ENCODE measurements at regions not wholly inside any gene's neighbourhood (a gene's known extent, or its start where the extent isn't known, plus 50 kb on each side); places are given as distances from the start of the nearest gene placed in this dataset.

DNA sequence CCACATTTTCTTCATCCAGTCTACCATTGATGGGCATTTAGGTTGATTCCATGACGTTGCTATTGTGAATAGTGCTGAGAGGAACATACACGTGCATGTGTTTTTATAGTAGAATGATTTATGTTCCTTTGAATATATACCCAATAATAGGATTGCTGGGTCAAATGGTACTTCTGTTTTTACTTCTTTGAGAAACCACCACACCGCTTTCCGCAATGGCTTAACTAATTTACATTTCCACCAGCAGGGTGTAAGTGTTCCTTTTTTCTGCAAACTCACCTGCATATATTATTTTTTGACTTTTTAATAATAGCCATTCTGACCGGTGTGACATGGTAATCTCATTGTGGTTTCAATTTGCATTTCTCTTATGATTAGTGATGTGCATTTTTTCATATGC lies 82.2 kb upstream of the RFX3 start (continued):
- TF ChIP-seq, protein P1, sequence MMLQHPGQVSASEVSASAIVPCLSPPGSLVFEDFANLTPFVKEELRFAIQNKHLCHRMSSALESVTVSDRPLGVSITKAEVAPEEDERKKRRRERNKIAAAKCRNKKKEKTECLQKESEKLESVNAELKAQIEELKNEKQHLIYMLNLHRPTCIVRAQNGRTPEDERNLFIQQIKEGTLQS (IDR thresholded peaks at IDR 0.05; ENCODE audit: borderline replicate concordance, extremely low read depth, low read depth, low read length): no peak
- TF ChIP-seq GABPA (IDR thresholded peaks at IDR 0.05; ENCODE audit: low read depth) (no peak), BHLHE40 (IDR thresholded peaks at IDR 0.05; ENCODE audit: borderline replicate concordance in 1 of 2, low read depth in 2 of 2, low read length in 1 of 2) (peak; percentile 70 to 84; a peak in 3 of 4 replicates), NFYA (IDR thresholded peaks at IDR 0.05; ENCODE audit: borderline replicate concordance, low read depth, low read length) (no peak), NBN (IDR thresholded peaks at IDR 0.05) (no peak), TAF1 (IDR thresholded peaks at IDR 0.05; ENCODE audit: borderline replicate concordance, low read depth, low read length) (no peak), ZNF217 (IDR thresholded peaks at IDR 0.05) (peak; percentile 60; the same call in 1 of the 2 replicates), SREBF1 (IDR thresholded peaks at IDR 0.05; ENCODE audit: low read length) (no peak), STAT1 (conservative IDR thresholded peaks at IDR 0.05) (no peak)
- TF ChIP-seq, protein P2, sequence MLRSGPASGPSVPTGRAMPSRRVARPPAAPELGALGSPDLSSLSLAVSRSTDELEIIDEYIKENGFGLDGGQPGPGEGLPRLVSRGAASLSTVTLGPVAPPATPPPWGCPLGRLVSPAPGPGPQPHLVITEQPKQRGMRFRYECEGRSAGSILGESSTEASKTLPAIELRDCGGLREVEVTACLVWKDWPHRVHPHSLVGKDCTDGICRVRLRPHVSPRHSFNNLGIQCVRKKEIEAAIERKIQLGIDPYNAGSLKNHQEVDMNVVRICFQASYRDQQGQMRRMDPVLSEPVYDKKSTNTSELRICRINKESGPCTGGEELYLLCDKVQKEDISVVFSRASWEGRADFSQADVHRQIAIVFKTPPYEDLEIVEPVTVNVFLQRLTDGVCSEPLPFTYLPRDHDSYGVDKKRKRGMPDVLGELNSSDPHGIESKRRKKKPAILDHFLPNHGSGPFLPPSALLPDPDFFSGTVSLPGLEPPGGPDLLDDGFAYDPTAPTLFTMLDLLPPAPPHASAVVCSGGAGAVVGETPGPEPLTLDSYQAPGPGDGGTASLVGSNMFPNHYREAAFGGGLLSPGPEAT (IDR thresholded peaks at IDR 0.05; ENCODE audit: low read depth): 0 out of 2 replicates have a peak, but pooled peaks have one; percentile 20
- TF ChIP-seq, protein P3, sequence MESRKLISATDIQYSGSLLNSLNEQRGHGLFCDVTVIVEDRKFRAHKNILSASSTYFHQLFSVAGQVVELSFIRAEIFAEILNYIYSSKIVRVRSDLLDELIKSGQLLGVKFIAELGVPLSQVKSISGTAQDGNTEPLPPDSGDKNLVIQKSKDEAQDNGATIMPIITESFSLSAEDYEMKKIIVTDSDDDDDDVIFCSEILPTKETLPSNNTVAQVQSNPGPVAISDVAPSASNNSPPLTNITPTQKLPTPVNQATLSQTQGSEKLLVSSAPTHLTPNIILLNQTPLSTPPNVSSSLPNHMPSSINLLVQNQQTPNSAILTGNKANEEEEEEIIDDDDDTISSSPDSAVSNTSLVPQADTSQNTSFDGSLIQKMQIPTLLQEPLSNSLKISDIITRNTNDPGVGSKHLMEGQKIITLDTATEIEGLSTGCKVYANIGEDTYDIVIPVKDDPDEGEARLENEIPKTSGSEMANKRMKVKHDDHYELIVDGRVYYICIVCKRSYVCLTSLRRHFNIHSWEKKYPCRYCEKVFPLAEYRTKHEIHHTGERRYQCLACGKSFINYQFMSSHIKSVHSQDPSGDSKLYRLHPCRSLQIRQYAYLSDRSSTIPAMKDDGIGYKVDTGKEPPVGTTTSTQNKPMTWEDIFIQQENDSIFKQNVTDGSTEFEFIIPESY (IDR thresholded peaks at IDR 0.05): no peak
